K562 (cell line): ENCODE measurements at regions not wholly inside any gene's neighbourhood (a gene's known extent, or its start where the extent isn't known, plus 50 kb on each side); places are given as distances from the start of the nearest gene placed in this dataset.

Source experiments
- CBFB ChIP-seq: sonication (generic); formaldehyde crosslinking; IDR thresholded peaks from 2 replicates; pipeline ENCODE4 v1.4.0; 2020; ENCODE audit warnings: mild to moderate bottlenecking, missing genetic modification reagents
- DDX20 ChIP-seq: fragments of 450-650 bp; IDR thresholded peaks from 2 replicates; pipeline ENCODE4 v1.6.1; 2016; ENCODE audit warnings: missing genetic modification characterization, low read depth, mild to moderate bottlenecking, missing compliant biosample characterization, moderate library complexity
- KLF10 ChIP-seq: fragments of 250-450 bp; sonication (Bioruptor Pico); IDR thresholded peaks from 2 replicates; pipeline ENCODE4 v1.6.1; 2021; ENCODE audit warnings: matching md5 sums
- OTX1 ChIP-seq: fragments of 450-650 bp; formaldehyde crosslinking; IDR thresholded peaks from 2 replicates; pipeline ENCODE4 v1.4.0; 2022; ENCODE audit warnings: mild to moderate bottlenecking
- POLR2AphosphoS5 ChIP-seq: IDR thresholded peaks from 2 replicates; pipeline ENCODE4 v1.6.1; 2011; ENCODE audit warnings: mild to moderate bottlenecking, low read depth, low read length, moderate library complexity; ENCODE audit not compliant: control insufficient read depth, insufficient read depth
- RAD51 ChIP-seq: fragments of 450-650 bp; IDR thresholded peaks from 2 replicates; pipeline ENCODE4 v1.7.1; 2016; ENCODE audit warnings: low read depth, mild to moderate bottlenecking, borderline replicate concordance
- SOX6 ChIP-seq: fragments of 450-650 bp; IDR thresholded peaks from 2 replicates; pipeline ENCODE4 v1.6.1; 2014; ENCODE audit warnings: mild to moderate bottlenecking
- SREBF1 ChIP-seq: fragments of 150-350 bp; IDR thresholded peaks from 2 replicates; pipeline ENCODE4 v1.6.1; 2014; ENCODE audit warnings: antibody characterized with exemption, low read depth, low read length, borderline replicate concordance
- TBL1XR1 ChIP-seq, 2 experiments: IDR thresholded peaks; 2 replicates each; pipeline ENCODE4 v1.6.1; 2012; ENCODE audit warnings: improper control_type of control experiment in 2 of 2, low read length in 2 of 2, mild to moderate bottlenecking in 1 of 2
- ZBTB17 ChIP-seq: fragments of 450-650 bp; formaldehyde crosslinking; IDR thresholded peaks from 2 replicates; pipeline ENCODE4 v1.4.0; 2020; ENCODE audit warnings: mild to moderate bottlenecking
- ZC3H4 ChIP-seq: sonication (generic); formaldehyde crosslinking; IDR thresholded peaks from 2 replicates; pipeline ENCODE4 v1.9.0; 2021; ENCODE audit warnings: missing genetic modification reagents, borderline replicate concordance
- ZNF12 ChIP-seq: sonication (generic); formaldehyde crosslinking; IDR thresholded peaks from 2 replicates; pipeline ENCODE4 v1.4.0; 2020; ENCODE audit warnings: mild to moderate bottlenecking, missing genetic modification reagents
- ZNF436 ChIP-seq: fragments of 250-450, 450-650 bp; sonication (Bioruptor Pico); formaldehyde crosslinking; IDR thresholded peaks from 2 replicates; pipeline ENCODE4 v1.7.0; 2020; ENCODE audit warnings: mild to moderate bottlenecking
- TF ChIP-seq, protein P1 (sequence below): fragments of 200-800 bp; sonication (Bioruptor generic); IDR thresholded peaks from 2 replicates; pipeline ENCODE4 v1.6.1; 2017; ENCODE audit warnings: missing genetic modification characterization, missing compliant biosample characterization
- TF ChIP-seq, protein P2 (sequence below): sonication (generic); formaldehyde crosslinking; IDR thresholded peaks from 2 replicates; pipeline ENCODE4 v1.8.1; 2023; ENCODE audit warnings: mild to moderate bottlenecking, missing genetic modification reagents
- TF ChIP-seq, protein P3 (sequence below): IDR thresholded peaks from 2 replicates; pipeline ENCODE4 v1.6.1; 2011; ENCODE audit warnings: borderline replicate concordance, low read depth, mild to moderate bottlenecking, moderate library complexity, low read length; ENCODE audit not compliant: insufficient read depth, poor library complexity, severe bottlenecking
- TF ChIP-seq, protein P4 (sequence below), 2 experiments: fragments of 450-650 bp in 1 of 2; IDR thresholded peaks; 2 replicates each; pipeline ENCODE4 v1.6.1; 2011 to 2017; ENCODE audit warnings: low read depth in 2 of 2, antibody characterized with exemption in 1 of 2, borderline replicate concordance in 1 of 2, low read length in 1 of 2, mild to moderate bottlenecking in 1 of 2, mixed read lengths in 1 of 2; ENCODE audit not compliant: control insufficient read depth in 1 of 2

DNA sequence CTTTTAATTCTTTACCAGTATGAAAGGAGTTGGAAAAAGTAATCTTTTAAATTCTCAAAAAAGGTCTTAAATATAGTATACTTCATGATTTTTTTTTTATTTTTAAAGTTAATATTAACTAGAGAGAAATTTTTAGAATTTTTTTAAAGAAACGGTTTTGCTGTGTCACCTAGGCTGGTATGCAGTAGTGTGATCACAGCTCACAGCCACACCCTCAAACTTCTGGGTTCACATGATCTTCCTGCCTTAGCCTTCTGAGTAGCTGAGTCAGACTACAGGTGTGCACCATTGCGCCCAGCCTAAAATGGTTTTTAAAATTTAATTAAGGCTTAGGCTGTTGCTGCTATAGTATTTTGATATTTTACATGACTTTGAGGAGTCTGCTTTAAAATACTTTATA lies 52.4 kb downstream of the TLCD4 start (continued):
- TF ChIP-seq, protein P1, sequence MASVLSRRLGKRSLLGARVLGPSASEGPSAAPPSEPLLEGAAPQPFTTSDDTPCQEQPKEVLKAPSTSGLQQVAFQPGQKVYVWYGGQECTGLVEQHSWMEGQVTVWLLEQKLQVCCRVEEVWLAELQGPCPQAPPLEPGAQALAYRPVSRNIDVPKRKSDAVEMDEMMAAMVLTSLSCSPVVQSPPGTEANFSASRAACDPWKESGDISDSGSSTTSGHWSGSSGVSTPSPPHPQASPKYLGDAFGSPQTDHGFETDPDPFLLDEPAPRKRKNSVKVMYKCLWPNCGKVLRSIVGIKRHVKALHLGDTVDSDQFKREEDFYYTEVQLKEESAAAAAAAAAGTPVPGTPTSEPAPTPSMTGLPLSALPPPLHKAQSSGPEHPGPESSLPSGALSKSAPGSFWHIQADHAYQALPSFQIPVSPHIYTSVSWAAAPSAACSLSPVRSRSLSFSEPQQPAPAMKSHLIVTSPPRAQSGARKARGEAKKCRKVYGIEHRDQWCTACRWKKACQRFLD (CRISPR knock-in tag) = peak; percentile 55; the same call in 1 of the 2 replicates
- TF ChIP-seq ZC3H4 (no peak), RAD51 (peak; percentile 12; the same call in 1 of the 2 replicates), KLF10 (CRISPR knock-in tag) (no peak), SOX6 (no peak), CBFB (CRISPR knock-in tag) (no peak), POLR2AphosphoS5 (peak; percentile 85), ZBTB17 (no peak), TBL1XR1 (IDR thresholded peaks at IDR 0.05; ENCODE audit: low read length in 2 of 2) (0 out of 4 replicates have a peak, but pooled peaks of 1 of the 2 experiments have one; percentile 4), DDX20 (tag) (no peak), ZNF436 (CRISPR knock-in tag) (no peak), OTX1 (CRISPR knock-in tag) (no peak), SREBF1 (no peak), ZNF12 (CRISPR knock-in tag) (no peak)
- TF ChIP-seq, protein P2, sequence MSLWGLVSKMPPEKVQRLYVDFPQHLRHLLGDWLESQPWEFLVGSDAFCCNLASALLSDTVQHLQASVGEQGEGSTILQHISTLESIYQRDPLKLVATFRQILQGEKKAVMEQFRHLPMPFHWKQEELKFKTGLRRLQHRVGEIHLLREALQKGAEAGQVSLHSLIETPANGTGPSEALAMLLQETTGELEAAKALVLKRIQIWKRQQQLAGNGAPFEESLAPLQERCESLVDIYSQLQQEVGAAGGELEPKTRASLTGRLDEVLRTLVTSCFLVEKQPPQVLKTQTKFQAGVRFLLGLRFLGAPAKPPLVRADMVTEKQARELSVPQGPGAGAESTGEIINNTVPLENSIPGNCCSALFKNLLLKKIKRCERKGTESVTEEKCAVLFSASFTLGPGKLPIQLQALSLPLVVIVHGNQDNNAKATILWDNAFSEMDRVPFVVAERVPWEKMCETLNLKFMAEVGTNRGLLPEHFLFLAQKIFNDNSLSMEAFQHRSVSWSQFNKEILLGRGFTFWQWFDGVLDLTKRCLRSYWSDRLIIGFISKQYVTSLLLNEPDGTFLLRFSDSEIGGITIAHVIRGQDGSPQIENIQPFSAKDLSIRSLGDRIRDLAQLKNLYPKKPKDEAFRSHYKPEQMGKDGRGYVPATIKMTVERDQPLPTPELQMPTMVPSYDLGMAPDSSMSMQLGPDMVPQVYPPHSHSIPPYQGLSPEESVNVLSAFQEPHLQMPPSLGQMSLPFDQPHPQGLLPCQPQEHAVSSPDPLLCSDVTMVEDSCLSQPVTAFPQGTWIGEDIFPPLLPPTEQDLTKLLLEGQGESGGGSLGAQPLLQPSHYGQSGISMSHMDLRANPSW (CRISPR knock-in tag) = no peak
- TF ChIP-seq, protein P3, sequence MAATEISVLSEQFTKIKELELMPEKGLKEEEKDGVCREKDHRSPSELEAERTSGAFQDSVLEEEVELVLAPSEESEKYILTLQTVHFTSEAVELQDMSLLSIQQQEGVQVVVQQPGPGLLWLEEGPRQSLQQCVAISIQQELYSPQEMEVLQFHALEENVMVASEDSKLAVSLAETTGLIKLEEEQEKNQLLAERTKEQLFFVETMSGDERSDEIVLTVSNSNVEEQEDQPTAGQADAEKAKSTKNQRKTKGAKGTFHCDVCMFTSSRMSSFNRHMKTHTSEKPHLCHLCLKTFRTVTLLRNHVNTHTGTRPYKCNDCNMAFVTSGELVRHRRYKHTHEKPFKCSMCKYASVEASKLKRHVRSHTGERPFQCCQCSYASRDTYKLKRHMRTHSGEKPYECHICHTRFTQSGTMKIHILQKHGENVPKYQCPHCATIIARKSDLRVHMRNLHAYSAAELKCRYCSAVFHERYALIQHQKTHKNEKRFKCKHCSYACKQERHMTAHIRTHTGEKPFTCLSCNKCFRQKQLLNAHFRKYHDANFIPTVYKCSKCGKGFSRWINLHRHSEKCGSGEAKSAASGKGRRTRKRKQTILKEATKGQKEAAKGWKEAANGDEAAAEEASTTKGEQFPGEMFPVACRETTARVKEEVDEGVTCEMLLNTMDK = no peak
- TF ChIP-seq, protein P4, sequence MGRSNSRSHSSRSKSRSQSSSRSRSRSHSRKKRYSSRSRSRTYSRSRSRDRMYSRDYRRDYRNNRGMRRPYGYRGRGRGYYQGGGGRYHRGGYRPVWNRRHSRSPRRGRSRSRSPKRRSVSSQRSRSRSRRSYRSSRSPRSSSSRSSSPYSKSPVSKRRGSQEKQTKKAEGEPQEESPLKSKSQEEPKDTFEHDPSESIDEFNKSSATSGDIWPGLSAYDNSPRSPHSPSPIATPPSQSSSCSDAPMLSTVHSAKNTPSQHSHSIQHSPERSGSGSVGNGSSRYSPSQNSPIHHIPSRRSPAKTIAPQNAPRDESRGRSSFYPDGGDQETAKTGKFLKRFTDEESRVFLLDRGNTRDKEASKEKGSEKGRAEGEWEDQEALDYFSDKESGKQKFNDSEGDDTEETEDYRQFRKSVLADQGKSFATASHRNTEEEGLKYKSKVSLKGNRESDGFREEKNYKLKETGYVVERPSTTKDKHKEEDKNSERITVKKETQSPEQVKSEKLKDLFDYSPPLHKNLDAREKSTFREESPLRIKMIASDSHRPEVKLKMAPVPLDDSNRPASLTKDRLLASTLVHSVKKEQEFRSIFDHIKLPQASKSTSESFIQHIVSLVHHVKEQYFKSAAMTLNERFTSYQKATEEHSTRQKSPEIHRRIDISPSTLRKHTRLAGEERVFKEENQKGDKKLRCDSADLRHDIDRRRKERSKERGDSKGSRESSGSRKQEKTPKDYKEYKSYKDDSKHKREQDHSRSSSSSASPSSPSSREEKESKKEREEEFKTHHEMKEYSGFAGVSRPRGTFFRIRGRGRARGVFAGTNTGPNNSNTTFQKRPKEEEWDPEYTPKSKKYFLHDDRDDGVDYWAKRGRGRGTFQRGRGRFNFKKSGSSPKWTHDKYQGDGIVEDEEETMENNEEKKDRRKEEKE (IDR thresholded peaks at IDR 0.05; ENCODE audit: borderline replicate concordance in 1 of 2, control insufficient read depth in 1 of 2, low read depth in 2 of 2, low read length in 1 of 2) = no peak
